ENCODE measurements at regions not wholly inside any gene's neighbourhood (a gene's known extent, or its start where the extent isn't known, plus 50 kb on each side); places are given as distances from the start of the nearest gene placed in this dataset.

DNA sequence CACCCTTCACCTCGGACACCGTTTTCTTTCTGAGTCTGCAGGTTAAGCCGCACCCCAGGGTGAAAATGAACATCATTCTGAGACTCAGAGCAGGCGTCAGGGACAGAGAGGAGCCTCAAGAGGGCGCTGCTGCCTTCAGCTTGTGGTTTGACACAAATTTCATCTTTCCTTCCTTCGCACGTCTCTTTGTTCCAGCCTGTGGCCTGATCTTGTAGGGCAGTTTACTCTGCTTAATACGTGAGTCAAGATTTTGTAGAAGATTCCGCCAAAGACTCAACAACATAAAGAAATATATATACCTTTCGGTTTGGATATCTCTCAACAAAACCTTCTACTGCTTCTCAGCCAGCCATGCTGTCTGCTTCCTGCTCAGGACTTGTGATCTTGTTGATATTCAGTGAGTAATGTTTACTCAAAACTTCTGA is 329.3 kb upstream of the OR4E1 start:
- Histone ChIP-seq H3K4me3 (no peak overlapping the region), H3K27ac (no peak overlapping the region)

DNA sequence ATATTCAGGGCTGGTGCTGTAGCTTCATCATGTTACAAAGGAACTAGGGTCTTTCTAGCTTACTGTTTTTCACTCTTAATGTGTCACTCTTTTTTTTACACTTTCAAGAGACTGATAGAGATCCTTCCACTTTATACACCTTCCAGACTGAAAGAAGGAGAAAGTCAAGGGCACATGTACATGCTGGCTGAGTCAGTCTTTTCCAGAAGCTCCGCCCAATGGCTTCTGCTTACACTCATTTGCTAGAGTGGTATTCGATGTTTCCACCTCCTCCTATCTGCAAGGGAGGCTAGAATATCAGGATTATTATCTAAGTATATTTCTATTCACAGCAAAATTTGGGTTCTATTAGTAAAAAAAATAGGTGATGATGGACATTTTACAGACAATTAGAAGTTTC is 325.8 kb upstream of the OR4E1 start:
- Histone ChIP-seq H3K4me3 (no peak overlapping the region), H3K27ac (no peak overlapping the region)

DNA sequence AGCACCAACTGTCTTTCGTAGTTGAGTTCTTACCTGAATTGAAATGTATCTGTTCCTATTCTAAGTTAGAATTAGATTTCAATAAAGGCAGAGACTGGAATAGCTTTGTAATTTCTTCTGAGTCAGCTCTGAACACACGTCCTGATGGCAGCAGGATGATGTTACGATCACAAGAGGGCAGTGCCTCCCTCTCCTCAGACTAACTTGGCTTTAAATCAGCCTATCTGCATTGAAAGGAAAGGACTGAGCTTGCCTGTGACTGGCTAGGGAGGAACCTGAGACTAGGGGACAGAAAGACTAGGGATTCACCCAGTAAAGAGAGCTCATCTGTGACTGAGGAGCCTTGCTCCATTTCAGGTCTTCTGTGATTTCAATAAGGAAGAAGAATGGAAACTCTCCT is 323.7 kb upstream of the OR4E1 start:
- no peak overlapping the region for H3K4me3 ChIP-seq
- no peak overlapping the region for H3K27ac ChIP-seq

DNA sequence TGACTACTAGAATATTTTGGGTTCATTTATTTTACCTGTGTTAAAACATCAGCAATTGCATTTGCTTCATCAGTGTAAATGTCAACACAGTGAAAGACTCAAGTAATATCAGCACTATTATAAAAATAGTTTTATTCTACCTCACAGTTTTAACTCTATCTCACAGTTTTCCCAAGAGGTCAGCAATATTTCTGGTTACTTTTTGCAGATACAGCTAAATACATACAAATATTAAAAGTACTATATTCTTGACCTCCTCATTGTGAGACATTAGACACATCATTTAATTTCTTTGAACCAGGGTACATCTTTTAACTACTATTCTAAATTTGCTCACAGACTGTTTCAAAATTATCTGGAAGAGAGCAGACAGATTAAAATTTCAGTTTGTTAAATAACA is 321.7 kb upstream of the OR4E1 start:
- H3K27ac ChIP-seq: no peak overlapping the region
- H3K4me3 ChIP-seq: no peak overlapping the region

DNA sequence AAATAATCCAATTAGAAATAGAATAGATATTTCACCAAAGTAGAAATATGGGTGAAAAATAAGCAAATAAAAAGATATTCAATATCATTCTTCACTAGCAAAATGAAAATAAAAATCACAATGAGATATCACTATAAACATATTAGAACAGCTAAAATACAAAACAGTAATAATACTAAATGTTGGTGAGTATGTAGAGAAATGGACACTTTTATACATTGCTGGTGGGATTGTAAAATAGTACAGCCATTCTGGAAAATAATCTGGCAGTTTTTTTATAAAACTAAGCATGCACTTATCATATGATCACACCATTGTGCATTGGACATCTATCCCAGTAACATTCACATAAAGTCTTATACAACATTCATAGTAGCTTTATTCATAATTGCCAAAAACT is 320.2 kb upstream of the OR4E1 start:
- Histone ChIP-seq H3K4me3 (no peak overlapping the region), H3K27ac (no peak overlapping the region)

DNA sequence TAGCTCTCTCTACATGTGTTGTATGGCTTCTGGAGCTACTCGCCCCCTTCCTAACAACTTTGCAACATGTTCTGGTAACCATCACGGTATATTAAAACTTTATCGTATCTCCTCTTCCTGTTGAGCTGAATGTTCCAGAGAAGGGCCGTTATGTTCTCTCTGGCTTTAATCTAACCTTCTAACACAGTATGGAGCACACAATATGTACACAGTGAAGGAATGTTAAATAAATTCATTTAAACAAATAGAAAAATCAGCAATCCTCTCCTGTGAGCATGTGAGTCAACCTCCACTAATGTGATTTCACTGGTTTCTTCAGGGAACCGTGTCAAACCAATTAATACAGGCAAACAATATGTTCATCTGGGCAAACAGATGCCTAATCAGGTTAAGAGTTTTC is 319.5 kb upstream of the OR4E1 start:
- no peak overlapping the region for H3K4me3 ChIP-seq
- no peak overlapping the region for H3K27ac ChIP-seq

DNA sequence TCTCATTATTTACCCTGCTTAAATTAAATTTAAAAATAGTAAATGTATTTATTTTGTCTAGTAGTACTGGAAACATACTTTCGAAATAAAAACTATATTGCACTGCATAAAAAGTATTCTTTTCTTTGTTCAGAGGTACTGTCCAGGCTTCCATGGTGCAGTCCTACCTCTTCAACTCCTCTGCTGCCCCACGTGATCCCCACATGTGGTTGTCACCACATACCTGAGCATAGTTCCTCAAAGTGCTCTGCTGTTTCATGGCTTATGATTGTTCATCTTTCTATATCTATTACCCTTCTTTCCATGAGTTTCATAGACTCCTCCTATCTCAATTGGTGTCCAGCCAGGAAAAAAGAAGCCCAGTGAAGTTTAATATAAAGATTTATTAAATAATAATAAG is 317.5 kb upstream of the OR4E1 start:
- peak overlapping the region in 1 of 21 experiments; percentile 36 for H3K27ac ChIP-seq
- no peak overlapping the region for H3K4me3 ChIP-seq

DNA sequence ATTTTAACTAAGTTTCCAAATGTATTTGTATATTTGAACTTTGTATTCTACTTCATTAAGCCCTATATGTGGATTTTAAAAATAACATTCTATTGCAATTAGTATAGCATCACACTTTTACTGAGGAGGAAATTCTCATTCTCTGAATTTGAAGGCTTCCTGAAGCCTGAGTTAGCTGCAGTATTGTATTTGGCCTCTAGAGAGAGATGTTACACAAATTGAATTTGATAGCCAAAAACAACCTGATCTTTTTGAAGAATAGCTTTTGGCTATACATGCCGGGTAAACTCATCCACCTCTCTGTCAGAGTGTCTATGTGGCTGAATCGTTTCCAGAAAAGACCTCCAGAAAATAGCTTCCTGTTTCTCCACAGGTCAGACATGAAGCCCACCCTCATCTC is 316.5 kb upstream of the OR4E1 start:
- H3K27ac ChIP-seq: peak overlapping the region in 1 of 21 experiments; percentile 36
- no peak overlapping the region for H3K4me3 ChIP-seq

DNA sequence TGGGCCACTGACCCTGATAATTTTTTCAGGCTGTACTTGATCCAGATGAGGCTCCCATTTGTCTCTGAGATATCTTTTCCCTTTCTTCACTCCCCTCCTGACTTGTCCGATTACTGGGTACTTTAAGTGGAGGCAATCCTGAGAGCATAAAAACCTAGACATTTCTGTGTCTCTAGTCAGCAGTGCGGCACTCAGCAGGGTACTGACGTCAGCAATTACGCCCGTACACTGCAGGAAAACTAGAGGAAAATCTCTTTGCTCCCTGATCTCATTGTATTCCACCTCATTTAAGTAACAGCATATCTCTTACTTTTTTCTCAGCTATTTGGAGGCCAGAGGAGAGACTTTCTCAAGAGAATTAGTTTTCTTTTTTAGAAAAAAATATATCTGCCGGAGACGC is 315.5 kb upstream of the OR4E1 start:
- H3K4me3 ChIP-seq: no peak overlapping the region

DNA sequence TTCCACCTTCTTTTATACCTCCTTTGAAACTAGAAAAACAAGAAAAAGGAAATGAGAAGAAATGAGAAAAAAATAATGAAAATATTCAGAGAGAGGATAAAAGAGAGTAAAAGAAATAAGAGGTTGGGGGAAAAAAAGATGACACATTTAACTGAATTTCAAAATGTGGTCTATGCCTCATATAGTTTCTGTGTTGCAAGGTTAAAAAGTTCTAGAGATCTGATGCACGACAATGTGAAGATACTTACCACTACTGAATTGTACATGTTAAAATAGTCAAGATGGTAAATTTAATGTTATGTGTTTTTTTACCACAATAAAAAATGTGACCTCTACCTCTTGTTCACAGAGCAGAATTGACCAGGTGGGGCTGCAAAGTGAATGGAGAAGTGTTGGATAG is 314.8 kb upstream of the OR4E1 start:
- H3K4me3 ChIP-seq: no peak overlapping the region
- H3K27ac ChIP-seq: no peak overlapping the region

More for the DNA sequence above, 315.5 kb upstream of the OR4E1 start:
- no peak overlapping the region for H3K27ac ChIP-seq

DNA sequence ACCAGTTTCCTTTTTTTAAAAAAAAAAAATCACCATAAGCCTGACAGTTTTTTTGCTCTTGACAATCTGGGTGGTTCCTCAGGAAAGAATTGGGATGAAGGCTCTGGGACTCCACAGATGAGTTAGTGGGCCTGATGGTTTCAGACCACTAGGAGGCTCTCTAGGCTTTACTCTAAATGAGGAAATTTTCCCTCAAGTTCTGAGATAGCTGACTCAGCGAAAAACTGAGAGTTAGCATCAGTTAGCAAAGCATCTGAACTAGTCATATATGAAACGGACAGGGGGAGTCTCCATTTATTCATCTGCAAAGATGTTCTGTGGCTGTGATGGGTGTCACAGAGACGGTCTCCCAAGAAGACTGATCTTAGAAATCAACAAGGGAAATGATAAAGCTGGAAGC is 314.3 kb upstream of the OR4E1 start:
- no peak overlapping the region for H3K4me3 ChIP-seq
- H3K27ac ChIP-seq: no peak overlapping the region

DNA sequence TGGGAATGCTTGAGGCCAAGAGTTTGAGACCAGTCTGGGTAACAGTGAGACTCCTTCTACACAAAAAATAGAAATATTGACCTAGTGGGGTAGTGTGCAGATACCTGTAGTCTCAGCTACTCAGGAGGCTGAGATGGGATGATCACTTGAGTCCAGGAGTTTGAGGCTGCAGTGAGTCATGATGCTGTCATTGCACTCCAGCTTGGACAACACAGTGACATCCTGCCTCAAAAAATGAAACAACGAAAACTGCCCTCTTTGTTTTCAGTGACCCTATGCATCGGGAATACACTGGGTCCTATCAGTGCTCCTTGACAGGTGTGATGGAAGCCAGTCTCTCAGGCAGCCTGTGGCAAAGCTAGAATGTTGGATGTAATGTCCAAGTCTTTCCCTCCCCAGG is 311.5 kb upstream of the OR4E1 start:
- no peak overlapping the region for H3K27ac ChIP-seq
- no peak overlapping the region for H3K4me3 ChIP-seq

DNA sequence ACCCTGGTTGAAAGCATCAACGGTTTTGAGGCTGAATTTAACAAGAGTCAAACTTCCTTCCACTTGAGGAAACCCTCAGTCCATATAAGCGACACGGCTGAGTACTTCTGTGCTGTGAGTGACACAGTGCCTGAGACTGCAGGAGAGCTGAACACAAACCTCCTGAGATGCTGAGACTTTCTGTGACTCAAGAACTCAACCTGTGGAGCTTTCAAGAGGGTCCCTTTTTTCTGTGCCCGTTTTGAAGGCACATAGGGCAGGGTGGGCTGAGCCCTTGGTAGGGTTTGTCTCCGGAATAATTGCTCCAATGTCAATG is 305.3 kb upstream of the OR4E1 start:
- no peak overlapping the region for H3K27ac ChIP-seq
- no peak overlapping the region for H3K4me3 ChIP-seq

DNA sequence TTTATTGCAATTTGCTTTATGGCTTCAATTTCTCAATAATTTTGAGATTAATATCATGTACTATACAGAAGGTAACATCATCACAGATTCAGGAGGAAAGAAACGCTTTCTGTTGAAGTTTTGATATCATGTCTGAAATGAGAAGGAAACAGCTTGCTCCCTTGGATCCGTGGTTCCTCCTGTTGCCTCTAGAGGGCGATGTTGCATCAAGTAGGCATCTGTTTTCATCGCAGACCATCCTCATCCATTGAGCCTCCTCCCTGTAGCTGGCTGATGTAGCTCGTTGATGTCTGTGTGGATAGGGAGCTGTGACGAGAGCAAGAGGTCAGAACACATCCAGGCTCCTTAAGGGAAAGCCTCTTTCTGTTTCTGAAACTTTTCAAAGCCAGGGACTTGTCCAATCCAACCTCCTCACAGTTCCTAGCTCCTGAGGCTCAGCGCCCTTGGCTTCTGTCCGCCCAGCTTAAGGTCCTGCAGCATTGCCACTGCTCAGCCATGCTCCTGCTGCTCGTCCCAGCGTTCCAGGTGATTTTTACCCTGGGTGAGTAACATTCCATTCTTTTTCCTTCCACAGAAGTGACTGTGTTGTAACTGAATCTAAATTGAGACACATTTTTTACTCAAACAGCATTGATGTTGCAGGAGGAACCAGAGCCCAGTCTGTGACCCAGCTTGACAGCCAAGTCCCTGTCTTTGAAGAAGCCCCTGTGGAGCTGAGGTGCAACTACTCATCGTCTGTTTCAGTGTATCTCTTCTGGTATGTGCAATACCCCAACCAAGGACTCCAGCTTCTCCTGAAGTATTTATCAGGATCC is 304.8 kb upstream of the OR4E1 start:
- peak overlapping the region in 1 of 21 experiments; percentile 16 for H3K27ac ChIP-seq
- H3K4me3 ChIP-seq: no peak overlapping the region

DNA sequence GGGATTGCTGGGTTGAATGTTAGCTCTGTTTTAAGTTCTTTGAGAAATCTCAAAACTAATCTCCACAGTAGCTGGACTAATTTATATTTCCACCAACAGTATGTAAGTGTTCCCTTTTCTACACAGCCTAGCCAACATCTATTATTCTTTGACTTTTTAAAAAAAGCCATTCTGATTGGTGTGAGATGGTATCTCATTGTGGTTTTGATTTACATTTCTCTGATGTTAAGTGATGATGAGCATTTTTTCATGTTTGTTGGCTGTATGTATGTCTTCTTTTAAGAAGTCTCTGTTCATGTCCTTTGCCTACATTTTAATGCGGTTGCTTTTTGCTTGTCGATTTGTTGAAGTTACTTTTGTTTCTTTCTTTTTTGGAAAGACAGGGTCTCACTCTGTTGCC is 301.1 kb upstream of the OR4E1 start:
- Histone ChIP-seq H3K4me3 (no peak overlapping the region), H3K27ac (no peak overlapping the region)

DNA sequence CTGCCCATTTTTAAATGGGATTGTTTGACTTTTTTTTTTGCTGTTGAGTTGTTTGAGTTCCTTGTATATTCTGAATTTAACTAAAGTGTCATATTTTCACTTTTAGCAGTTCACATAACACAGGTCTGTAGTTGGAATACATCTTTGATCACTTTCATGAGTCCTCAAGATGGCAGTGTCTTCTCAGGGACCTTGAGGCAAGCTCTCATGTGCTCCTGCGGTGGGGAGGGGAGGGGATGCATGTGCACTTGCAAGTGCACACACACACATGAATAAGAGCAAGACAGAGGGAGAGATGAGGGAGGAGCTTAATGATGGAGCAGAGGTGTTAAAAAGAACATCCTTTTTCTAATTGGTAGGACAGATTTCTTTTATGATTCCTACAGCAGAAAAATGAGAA is 291.4 kb upstream of the OR4E1 start:
- Histone ChIP-seq H3K4me3 (no peak overlapping the region), H3K27ac (no peak overlapping the region)

DNA sequence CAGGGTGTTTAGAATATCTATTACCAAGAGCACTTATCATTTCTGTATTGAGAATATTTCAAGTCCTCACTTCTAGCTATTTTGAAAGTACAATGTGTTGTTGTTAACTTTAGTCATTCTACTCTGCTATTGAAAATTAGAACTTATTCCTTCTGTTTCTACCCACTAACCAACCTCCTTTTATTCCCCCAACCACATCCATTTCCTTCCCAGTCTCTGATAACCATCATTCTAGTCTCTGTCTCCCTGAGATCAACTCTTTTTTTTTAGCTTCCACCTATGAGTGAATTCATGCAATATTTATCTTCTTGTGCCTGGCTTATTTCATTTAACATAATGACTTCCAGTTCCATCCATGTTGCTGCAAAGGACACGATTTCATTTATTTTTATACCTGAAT is 290.6 kb upstream of the OR4E1 start:
- Histone ChIP-seq H3K4me3 (no peak overlapping the region), H3K27ac (no peak overlapping the region)

DNA sequence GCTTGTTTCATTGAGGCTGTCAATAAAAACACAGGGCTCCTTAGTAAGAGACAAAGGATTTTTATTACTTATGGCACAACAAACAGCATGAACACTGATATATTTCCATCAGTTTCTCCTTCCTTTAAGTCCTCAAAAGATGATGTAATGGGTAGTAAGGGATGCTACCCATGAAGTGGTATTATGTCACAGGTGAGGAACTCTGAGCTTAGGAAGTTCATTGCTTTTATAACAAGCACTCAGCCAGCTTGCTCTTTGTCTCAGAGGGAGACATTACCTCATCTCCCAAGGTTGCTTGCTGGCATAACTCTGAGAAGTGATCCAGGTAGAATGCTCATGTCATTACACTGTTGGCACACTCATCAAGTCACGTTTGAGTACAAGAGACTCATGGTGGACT is 287.0 kb upstream of the OR4E1 start:
- no peak overlapping the region for H3K4me3 ChIP-seq
- no peak overlapping the region for H3K27ac ChIP-seq

DNA sequence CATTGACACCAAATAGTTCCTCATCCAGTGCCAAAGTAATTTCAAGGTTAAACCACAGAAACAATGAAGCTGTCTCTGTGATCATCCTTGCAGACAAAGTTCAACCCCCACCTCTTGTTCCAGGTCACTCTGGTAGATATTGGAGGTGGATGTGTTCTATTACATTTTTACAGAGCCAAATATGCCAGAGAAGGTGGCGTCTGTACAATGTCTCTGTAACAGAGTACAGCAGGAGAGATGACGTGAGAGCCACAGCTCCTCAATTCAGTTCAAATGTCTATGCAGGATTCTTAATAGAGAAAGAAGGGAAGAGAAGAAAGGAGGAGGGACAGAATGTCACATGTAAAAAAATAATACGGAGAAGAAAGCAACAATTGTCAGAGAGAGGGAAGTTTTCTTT is 268.3 kb upstream of the OR4E1 start:
- Histone ChIP-seq H3K4me3 (no peak overlapping the region), H3K27ac (no peak overlapping the region)

DNA sequence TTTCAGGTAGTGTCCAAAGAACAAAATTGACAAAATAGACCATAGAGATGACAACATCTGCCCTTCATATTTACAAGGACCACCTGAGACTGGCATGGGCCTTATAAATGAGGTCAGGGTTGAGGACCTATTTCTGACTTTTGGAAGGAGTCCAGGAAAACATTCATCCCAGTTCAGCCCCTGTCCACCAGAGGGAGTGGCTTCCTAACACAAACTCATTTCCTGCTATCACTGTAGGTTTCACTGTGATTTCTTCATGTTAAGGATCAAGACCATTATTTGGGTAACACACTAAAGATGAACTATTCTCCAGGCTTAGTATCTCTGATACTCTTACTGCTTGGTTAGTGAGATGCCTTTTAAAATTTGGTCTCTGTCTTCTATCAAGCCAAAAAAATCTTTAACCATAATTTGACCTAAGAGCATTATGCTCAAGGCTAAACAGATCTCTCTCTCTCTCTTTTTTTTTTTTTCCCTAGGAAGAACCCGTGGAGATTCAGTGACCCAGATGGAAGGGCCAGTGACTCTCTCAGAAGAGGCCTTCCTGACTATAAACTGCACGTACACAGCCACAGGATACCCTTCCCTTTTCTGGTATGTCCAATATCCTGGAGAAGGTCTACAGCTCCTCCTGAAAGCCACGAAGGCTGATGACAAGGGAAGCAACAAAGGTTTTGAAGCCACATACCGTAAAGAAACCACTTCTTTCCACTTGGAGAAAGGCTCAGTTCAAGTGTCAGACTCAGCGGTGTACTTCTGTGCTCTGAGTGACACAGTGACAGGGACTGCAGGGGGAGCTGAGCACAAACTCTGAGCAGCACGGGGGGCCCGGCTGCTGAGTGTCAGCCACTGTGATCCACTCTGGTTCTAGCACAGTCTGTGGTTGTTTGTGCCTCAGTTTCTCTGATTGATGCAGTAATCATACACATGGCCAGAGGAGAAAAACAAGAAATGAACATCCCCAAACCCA is 267.6 kb upstream of the OR4E1 start:
- Histone ChIP-seq H3K4me3 (no peak overlapping the region), H3K27ac (no peak overlapping the region)

DNA sequence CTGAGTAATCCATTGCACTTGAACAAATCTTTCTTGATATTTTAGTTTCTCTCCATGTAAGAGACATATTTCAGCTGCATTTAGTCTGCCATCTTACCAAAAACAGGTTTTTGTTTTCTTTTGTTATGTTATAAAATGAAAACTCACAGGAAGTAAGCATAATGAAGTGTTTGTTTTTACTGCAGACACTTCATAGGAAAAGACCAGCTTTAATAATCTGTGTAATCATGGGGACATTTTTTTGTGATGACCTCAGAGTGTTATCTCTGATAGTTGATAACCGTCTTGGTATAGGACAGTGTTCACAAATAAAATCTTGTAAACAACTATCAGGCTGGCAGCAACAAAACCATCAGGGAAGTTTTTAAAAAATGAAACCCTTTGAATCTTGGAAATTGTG is 266.2 kb upstream of the OR4E1 start:
- Histone ChIP-seq H3K27ac (no peak overlapping the region), H3K4me3 (no peak overlapping the region)
